HG03108 (cell line): ENCODE measurements at regions not wholly inside any gene's neighbourhood (a gene's known extent, or its start where the extent isn't known, plus 50 kb on each side); places are given as distances from the start of the nearest gene placed in this dataset.
"Not testable (repeated sequence)": the region's sequence is repeated elsewhere in the genome, so short reads cannot be mapped to it uniquely, and the experiment has no call there.

Source experiments
- ATAC-seq: cut with Tn5 transposase; IDR thresholded peaks from one replicate; pipeline ENCODE4 v1.9.1; 2021; ENCODE audit warnings: moderate library complexity; ENCODE audit not compliant: unreplicated experiment

DNA sequence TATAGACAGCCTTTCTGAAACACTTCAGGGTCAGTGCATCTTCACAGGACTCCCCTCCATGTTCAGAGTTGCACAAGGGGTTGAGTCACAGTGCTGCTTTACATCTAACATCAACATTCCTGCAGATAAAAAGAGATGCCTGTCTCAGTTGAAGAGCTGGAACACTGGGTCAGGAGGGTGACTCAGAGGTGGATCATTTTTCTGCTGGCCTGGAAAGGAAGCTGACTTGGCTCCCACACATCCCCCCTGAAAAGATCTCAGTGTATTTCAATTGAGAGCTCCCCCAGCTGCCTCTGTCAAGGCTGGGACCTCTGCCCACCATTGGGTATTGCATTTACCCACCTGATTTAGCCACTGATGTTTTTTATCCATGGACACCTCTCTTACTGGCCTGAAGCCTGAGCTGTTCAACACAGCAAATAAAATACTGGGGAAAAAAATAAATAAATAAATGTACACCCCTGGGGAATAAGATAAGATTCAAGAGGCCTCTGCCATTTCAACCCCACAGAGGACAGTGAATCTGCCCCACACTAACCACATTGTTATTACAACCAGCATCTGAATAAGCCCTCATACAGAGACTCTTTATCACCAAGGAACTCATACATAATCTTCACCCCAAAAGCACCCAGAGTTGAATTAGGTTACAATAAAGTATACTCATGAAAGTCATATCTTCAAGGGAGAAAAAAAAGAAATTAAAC lies 716.4 kb downstream of the SEMA5A start:
- ATAC-seq, result no peak

DNA sequence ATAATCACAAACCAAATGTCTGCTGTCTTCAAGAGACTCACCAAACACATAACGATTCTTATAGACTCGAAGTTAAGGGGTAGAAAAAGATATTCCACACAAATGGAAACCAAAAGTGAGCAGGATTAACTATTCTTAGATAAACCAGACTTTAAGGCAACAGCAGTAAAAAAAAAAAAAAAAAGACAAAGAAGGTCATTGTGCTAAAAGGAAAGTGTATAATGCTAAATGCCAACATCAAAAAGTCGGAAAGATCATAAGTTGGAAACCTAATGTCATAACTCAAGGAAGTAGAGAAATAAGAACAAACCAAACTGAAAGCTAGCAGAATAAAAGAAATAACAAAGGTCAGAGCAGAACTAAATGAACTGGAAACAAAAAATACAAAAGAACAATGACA lies 714.6 kb downstream of the SEMA5A start:
- ATAC-seq, result no peak

DNA sequence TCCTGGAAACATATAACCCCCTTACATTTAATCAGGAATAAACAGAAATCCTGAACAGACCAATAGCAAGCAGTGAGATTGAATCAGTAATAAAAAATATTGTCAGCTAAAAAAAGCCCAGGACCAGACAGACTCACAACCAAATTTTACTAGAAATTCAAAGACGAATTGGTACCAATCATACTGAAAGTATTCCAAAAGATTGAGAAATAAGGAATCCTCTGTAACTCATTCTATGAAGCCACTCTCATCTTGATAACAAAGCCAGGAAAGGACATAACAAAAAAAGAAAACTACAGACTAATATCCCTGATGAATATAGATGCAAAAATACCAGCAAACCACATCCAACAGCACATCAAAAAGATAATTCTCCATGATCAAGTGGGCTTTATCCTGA lies 714.0 kb downstream of the SEMA5A start:
- no peak for ATAC-seq

DNA sequence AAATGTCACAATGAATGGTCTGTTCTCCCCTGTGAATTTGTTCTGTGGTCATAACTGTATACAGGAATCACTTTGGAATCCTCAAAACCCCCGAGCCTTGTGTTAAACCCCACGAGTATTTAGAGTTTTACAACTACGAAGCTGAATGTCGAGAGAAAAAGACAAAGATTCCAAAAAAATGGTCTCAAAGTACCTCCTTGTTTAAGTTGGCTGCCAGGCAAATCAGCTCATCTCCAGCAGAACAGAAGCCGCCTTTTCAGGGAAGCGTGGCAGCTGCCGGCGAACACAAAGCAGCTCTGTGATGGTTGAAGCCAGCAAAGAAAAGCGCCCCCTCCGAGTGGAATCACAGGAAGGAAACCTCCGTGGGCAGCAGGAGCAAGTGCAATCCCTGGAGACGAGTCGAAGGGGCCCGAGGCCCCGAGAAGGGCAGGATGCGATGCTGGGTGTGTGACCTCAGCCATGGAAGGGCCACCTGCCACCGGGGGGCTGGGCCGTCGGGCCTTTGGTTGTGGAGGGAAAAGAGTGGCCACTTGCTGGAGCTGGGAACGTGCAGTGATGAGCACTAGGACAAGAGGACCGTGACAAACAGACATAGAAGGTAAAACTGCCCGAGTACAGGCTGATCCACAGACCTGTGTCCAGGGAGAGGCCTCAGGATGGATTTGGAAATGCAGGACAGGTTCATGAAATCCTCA lies 706.4 kb downstream of the SEMA5A start:
- no peak for ATAC-seq

DNA sequence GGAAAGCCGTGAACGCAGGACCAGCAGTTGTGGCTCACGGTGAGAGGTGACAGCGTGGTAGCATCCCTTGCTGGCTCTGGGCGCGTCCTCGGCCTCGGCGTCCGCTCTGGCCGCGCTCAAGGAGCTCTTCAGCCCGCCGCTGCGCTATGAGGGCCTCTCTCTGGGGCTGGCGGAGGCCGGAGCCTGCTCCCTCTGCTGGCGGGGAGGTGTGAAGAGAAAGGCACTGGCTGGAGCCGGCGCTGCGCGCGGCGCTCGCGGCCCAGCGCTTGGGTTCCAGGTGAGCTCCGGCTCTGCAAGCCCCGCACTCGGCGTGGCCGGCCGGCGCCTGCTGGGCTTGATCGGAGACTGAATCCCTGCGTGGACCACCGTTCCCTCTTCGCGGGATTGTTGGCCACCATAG lies 705.6 kb downstream of the SEMA5A start:
- no peak for ATAC-seq

DNA sequence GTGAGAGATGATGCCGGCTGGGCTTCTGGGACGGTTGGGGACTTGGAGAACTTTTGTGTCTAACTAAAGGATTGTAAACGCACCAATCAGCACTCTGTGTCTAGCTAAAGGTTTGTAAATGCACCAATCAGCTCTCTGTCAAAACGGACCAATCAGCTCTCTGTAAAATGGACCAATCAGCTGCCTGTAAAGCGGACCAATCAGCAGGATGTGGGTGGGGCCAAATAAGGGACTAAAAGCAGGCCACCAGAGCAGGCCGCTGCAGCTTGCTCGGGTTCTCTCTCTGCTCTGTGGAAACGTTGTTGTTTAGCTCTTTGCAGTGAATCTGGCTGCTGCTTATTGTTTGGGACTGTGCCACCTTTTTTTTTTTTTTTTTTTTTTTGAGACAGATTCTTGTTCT lies 705.1 kb downstream of the SEMA5A start:
- ATAC-seq, result not testable (repeated sequence)

DNA sequence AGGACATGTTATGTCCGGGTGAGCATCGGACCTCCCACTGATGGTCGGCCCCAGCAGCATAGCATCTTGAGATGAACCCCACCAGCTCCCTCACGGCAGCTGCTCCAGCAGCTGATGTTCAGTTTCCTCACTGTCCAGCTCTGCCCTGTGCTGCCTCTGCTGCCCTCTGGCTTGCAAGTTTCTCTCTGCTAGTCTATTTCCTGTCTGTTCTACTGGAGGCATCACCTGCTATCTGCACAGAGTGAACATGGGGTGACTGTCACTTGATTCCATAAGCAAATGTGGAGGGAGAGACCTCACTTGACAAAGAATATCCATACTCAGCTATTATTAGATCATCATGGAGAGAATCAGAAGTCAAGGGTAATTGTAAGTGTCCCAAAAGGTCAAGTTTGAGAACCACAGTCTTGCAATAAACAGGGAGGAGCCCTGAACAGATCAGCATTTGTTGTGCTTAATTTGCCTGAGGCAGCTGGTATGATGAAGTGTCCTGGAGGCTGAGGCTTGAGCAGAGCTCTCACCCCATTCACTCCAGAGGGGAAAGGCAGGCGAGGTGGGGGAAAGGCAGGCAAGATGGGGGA lies 702.8 kb downstream of the SEMA5A start:
- ATAC-seq, result no peak

DNA sequence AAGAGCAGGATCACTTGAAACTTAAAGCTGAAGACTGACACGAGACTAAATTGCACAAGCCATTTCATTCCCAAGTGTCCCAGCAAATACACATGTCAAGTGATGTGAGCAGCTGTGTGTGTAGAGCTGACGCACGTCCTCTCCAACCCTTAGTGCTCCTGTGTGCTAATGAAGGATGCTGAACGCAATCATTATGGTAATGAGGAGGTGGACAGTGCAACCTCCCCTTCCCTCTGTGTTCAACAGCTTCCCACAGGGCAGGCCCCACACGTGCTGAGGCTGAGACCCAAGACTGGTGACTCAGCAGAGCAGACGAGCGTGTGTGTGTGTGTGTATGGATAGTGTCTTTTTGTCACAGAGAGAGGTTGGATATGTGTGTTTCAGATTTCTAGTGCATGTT lies 702.1 kb downstream of the SEMA5A start:
- no peak for ATAC-seq

DNA sequence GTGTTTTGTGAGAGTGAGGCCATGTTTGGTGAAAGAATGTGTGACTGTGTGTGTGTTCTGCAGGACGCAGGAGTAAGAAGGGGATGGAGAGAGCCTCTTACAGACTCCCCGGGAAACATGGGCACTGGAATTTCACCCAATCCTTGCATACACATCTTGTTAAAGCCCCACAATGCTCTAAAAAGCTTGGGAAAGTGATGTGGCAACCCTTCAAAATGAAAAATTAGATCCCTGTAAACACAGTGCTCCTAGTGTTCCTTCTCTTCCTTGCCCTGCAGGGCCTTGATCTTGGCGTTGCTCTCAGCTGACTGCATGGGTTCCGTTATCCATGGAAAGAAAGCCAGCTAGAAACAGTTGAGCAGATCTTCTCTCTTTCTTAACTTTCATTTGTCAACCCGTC lies 701.7 kb downstream of the SEMA5A start:
- ATAC-seq, result no peak

DNA sequence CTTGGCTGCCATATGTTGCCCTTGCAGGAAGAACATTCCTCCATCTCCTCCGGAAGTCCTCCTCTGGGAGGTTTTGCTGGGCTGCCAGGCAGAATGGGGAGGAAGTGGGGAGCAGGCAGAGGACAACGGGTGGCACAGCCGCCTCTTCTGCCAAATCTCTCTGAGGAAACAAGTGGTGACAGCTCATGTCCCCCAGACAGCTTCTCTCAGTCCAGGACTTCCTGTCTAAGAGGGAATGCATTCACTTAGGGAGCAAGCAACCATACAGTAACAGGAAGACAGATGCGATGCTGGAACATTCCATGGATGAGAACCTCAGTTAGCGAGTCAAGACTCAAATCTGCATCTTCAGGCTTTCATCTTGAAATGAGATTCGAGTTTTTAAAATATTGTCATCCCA lies 701.0 kb downstream of the SEMA5A start:
- ATAC-seq, result no peak

DNA sequence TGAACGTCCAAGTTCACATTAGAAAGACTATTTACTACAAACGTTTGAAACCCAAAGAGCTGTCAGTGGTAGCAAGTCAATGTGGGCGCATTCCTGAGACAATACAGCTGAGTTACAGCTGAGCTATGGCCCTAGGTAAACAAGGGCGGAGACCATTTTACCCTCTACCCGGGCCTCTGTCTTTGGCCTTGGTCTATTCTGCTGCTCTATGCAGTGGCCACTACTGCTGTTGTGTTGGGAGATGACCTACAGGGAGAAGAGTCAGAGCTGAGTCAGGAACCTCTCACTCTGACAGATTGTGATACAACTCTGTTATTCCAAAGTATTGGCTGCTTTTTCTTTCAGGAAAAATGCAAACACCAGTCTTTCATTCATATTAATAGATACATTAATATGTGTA lies 700.6 kb downstream of the SEMA5A start:
- ATAC-seq, result no peak

DNA sequence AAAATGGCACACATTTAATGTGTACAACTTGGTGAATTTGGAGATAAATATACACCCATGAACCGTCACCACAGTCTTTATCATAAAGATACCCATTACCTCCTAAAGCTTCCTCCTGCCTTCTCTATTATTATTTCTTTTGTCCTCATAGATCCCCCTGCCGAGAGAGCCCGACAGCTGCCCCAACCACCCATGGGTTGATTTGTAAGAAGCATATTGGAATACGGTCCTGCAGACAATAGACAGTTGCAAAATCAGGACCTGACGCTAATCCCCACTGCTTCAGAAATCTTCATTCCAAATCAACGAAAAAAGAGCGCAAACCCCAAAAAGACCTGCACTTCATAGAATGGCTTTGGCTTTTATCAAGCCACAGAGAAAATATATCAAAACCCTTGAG lies 697.5 kb downstream of the SEMA5A start:
- no peak for ATAC-seq

DNA sequence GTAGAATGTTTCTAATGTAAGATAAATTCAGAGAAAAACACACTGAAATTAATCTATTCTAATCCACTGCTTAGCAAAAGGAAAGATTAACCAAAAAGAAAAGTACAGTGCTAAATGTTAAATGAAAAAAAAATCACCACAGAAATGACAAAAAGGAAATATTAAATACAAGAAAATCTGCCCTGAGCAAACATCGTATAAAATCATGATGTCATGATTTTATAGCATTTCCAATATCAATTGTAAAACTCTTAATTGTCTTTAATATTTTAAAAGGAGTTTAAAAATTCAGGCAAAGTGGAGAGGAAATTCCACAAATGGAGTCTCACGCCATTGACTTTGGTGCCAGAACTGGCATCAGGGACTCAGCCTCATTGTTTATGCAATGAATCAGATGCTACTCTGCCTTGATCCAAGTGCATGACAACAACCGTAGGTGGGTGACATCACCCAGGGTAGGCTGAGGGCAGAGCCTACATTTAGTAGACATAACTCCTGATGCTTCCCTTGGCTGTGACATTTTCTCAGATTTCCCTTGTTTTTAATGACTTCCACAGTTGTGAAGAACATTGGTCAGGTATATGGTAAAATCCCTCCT lies 696.8 kb downstream of the SEMA5A start:
- no peak for ATAC-seq

DNA sequence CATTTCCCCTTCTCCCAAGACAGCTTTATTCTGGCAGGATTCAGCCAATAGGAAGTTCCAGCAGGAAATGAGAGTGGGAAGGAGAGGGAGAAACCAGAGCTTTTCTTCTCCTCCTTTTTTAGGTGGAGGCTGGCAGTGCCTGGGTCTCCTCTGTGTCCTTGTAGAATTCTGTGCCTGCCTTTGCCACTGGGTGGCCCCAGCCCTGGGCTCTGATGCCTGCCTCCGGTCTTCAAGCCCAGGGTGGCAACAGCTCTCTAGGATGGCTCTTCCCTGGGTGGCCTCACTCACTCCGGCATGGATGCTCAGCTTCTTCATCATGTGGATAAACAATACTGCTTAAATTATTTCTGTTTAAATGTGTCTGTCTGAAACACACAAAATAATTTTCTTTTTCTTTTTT lies 694.8 kb downstream of the SEMA5A start:
- ATAC-seq, result no peak

DNA sequence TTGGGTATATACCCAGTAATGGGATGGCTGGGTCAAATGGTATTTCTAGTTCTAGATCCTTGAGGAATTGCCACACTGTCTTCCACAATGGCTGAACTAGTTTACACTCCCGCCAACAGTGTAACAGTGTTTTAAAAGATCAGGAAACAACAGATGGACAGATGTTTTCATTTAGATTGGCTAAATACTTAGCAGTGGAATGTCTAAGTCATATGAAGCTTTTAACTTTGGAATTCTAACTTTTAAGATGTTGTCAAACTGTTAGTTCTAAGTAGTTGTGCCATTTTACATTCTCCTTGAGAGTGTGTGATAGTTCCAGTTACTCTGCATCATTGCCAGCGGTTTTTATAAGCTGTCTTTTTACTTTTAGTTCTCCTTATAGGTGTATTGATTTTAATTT lies 688.8 kb downstream of the SEMA5A start:
- ATAC-seq, result no peak

DNA sequence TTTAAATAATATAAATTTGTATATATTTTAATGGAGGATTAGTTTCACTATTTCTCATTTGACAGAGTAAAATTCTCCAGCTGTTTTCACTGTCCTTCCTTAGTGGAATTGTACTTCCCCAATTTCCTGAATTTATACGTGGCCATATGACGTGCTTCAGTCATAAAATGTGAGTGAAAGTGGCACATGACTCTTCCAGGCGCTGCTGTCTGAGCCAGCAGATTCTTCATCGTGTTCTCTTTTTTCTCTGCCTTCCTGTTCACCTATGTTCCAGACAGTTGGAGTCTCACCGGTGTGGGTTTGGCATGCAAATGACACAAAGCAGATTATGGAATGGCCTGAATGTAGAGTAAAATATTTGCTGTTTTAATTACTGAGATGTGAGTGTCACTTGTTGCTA lies 684.1 kb downstream of the SEMA5A start:
- no peak for ATAC-seq

DNA sequence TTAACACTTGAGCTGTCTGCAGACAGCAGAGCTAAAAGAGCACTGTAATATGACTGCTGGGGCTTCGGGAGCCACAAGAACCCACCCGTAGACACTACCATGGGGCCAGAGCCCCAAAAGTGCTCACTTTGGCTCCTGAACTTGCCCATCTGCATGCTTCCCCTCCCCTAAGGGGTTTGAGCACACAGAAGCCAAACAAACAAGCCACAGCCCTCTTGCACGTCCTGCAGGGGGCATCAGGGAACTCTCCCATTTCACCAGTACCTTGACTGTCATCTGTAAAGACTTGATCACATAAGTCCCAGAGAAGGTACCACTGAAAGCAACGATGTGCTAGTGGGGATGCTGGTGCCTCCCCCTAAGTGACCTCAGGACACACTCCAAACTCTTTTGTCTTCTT lies 681.8 kb downstream of the SEMA5A start:
- no peak for ATAC-seq

DNA sequence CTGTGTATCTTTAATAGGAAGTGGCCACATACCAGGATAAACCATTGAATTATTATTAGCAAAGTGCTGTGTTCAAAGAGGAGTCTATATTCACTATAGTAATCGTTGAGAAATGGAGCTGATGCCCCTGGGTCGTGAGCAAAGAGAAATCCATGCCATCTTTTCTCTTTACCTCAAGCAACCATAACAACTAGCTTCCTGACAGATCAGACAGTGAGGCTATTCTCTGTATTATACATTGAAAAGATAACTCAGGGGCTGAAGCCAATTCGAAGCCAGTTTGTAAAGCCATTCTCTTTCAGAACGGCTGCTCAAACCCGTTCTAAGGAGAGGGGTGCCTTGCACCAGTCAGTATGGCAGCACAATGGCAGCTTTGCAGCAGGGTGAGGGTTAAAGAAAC lies 680.6 kb downstream of the SEMA5A start:
- ATAC-seq, result no peak

DNA sequence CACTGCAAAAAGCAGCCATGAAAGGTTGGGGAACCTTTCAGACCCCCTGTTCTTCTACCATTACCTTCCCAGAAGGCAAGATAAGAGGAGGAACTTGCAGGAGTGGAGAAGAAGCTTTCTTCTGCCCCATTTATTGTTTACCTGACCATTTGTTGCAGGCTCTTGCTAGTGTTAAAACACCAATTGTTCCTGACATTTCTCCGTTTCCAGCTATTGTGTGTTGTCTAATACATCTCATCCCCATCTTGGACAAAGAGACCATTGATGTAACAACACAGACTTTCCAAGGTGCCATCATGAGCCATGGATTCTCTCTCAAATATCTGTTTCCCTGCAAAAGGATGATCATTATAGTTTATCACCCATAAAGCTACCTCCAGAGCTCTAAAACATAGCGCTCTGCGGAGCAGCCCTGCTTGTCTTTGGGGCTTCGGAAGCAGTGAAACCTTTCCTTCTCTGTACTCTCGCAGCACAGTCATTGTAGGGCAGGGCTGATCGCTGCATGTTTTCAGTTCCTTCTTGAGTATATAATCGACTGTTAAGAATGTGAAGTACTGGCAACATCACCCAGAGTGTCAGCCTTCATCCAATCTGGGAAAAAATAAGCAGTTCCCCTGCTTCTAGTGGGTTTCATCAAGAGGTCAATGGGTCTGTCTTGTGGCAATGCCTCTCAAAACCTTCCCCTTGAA lies 680.0 kb downstream of the SEMA5A start:
- ATAC-seq, result no peak

DNA sequence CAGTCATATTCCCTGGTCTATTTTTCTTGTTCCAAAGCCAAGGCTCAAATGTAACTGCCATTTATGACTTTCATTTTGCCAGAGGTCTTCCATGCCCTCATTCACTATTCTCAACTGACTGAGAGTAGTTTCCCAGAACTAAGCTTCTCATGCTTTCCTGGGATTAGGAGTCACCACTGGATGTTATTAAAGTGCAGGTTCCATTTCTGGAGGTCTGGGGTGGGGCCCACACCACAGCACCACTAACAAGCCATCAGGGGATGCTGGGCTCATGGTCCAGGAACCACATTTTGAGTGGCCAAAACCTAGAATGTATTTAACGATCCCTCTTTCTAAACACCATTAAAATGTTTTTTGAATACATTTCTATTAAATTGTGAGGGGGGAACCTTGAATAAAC lies 677.6 kb downstream of the SEMA5A start:
- no peak for ATAC-seq

DNA sequence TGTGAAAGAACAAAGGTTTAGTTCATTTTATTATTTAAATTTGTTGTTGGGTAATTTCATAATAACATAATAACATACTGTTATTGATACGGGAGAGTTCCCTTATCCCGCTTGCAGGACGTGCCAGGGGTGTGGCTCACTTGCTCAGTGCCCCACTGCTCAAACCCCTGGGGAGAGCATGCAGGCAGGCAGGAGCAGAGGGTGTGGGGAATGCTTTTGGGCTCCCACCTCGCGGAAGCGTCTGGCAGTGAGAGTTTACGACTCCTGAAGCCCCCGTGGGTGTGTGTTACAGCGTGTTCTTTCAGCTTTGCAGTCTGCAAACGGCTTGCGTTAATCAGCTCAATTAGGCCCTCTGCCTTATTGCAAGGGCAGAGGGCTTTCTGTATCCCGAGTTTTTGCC lies 675.9 kb downstream of the SEMA5A start:
- no peak for ATAC-seq
